ENCODE measurements at regions not wholly inside any gene's neighbourhood (a gene's known extent, or its start where the extent isn't known, plus 50 kb on each side); places are given as distances from the start of the nearest gene placed in this dataset.

GRCh38 chr4:181962321-181962720 is 280.9 kb upstream of the TENM3 start:
- Histone ChIP-seq H3K4me3 (replicated peaks in 1 of 2; ENCODE audit: low read depth in 1 of 2, low read length in 2 of 2) (no peak overlapping the region), H3K79me2 (ENCODE audit: insufficient read depth, low read length) (no peaks in the 10 kb centered on the region), H3K27ac (ENCODE audit: low read depth, low read length) (no peak overlapping the region), H4K20me1 (ENCODE audit: insufficient read depth) (no peaks in the 10 kb centered on the region), H3K4me2 (ENCODE audit: low read length) (no peak overlapping the region), H3K36me3 (ENCODE audit: control insufficient read depth in 1 of 2, insufficient read depth in 2 of 2, low read length in 2 of 2) (no peaks in the 10 kb centered on the region), H2AFZ (ENCODE audit: low read depth, low read length, poor library complexity, severe bottlenecking) (no peak overlapping the region), H3K9me3 (ENCODE audit: control insufficient read depth in 1 of 2, insufficient read depth in 1 of 2, low read depth in 1 of 2, low read length in 2 of 2) (0 out of 4 replicates have a peak, but pooled peaks cover 0 to 3% of the 10 kb centered on the region in 2 experiments), H3K4me1 (ENCODE audit: control insufficient read depth in 1 of 2, insufficient read depth in 2 of 2, low read length in 2 of 2) (no peaks in the 10 kb centered on the region), H3K27me3 (ENCODE audit: insufficient read depth, low read length) (no peaks in the 10 kb centered on the region; the same call in 1 of the 2 replicates), H3K9me2 (ENCODE audit: insufficient read depth) (no peaks in the 10 kb centered on the region), H3K9ac (ENCODE audit: low read length) (no peak overlapping the region)
- no peak for TF ChIP-seq ELF1 (IDR thresholded peaks at IDR 0.05; ENCODE audit: borderline replicate concordance, low read depth)
- no peak for TF ChIP-seq CBX3 (IDR thresholded peaks at IDR 0.05; ENCODE audit: low read depth)
- TF ChIP-seq EZH2 (IDR thresholded peaks at IDR 0.05), result no peak
- no peak for TF ChIP-seq ZNF274 (IDR thresholded peaks at IDR 0.05; ENCODE audit: low read depth, low read length)
- TF ChIP-seq JUND (IDR thresholded peaks at IDR 0.05), result no peak
- TF ChIP-seq YY1 (IDR thresholded peaks at IDR 0.05; ENCODE audit: extremely low read depth, insufficient replicate concordance, low read depth, low read length), result no peak
- intact Hi-C loops (cut with micrococcal nuclease), result no loop called here
- ChIA-PET CTCF (no interaction called here), POLR2A (no interaction called here), RAD21 (ENCODE audit: low non-redundant PET in 1 of 2, low total read pairs in 2 of 2, uncharacterized antibody in 2 of 2, unreplicated experiment in 2 of 2) (no interaction called here)
- DNase-seq (ENCODE audit: low read depth, low spot score), result no peak
- no TSS peak for BruUV-seq (replicated peaks)
- ATAC-seq, result no peak

DNA sequence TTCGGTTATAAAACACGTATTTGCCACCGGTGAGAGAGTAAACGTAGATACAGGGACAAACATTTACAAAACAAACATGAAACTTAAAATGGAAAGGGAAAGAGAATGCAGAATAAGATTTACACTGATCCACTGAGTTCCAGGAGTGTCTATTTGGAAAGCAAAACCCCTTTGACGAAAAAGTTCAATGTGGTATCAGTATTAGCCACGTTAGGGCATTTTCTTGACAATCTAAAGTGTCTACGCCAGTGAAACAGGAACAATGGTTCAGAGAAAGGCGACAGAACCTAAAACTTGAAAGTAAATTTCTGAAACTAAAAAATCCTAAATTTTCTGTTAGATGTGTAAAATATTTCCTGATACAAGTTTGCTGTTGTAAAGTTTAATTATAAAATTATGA is 278.5 kb upstream of the TENM3 start:
- H3K4me2 ChIP-seq (ENCODE audit: low read length), result no peak overlapping the region
- H3K79me2 ChIP-seq (ENCODE audit: insufficient read depth, low read length), result no peaks in the 10 kb centered on the region
- CTCF ChIA-PET, result no interaction called here
- H3K27me3 ChIP-seq (ENCODE audit: insufficient read depth, low read length), result no peaks in the 10 kb centered on the region; the same call in 1 of the 2 replicates
- ATAC-seq, result no peak
- no peak for DNase-seq (ENCODE audit: low read depth, low spot score)
- H3K9me3 ChIP-seq (ENCODE audit: control insufficient read depth in 1 of 2, insufficient read depth in 1 of 2, low read depth in 1 of 2, low read length in 2 of 2), result no peaks in the 10 kb centered on the region
- BruUV-seq (replicated peaks), result no TSS peak
- H3K9me2 ChIP-seq (ENCODE audit: insufficient read depth), result no peaks in the 10 kb centered on the region
- H2AFZ ChIP-seq (ENCODE audit: low read depth, low read length, poor library complexity, severe bottlenecking), result no peak overlapping the region
- H3K9ac ChIP-seq (ENCODE audit: low read length), result no peak overlapping the region
- POLR2A ChIA-PET, result no interaction called here
- H4K20me1 ChIP-seq (ENCODE audit: insufficient read depth), result no peaks in the 10 kb centered on the region
- RAD21 ChIA-PET (ENCODE audit: low non-redundant PET in 1 of 2, low total read pairs in 2 of 2, uncharacterized antibody in 2 of 2, unreplicated experiment in 2 of 2), result no interaction called here
- intact Hi-C loops (cut with micrococcal nuclease), result no loop called here
- H3K36me3 ChIP-seq (ENCODE audit: control insufficient read depth in 1 of 2, insufficient read depth in 2 of 2, low read length in 2 of 2), result no peaks in the 10 kb centered on the region
- no peak overlapping the region for H3K4me3 ChIP-seq (replicated peaks in 1 of 2; ENCODE audit: low read depth in 1 of 2, low read length in 2 of 2)
- TF ChIP-seq EZH2phosphoT487 (IDR thresholded peaks at IDR 0.05; ENCODE audit: borderline replicate concordance), result no peak
- no peak for TF ChIP-seq ELF1 (IDR thresholded peaks at IDR 0.05; ENCODE audit: borderline replicate concordance, low read depth)
- no peak for TF ChIP-seq FOSL1 (IDR thresholded peaks at IDR 0.05; ENCODE audit: low read depth)
- no peak for TF ChIP-seq POLR2AphosphoS5 (IDR thresholded peaks at IDR 0.05; ENCODE audit: low read depth, low read length)
- no peak for TF ChIP-seq ZNF274 (IDR thresholded peaks at IDR 0.05; ENCODE audit: low read depth, low read length)
- TF ChIP-seq EZH2 (IDR thresholded peaks at IDR 0.05), result no peak
- TF ChIP-seq JUND (IDR thresholded peaks at IDR 0.05), result no peak
- H3K27ac ChIP-seq (ENCODE audit: low read depth, low read length), result no peak overlapping the region
- H3K4me1 ChIP-seq (ENCODE audit: control insufficient read depth in 1 of 2, insufficient read depth in 2 of 2, low read length in 2 of 2), result no peaks in the 10 kb centered on the region

All from HCT116 (cell line).